ENCODE measurements at regions not wholly inside any gene's neighbourhood (a gene's known extent, or its start where the extent isn't known, plus 50 kb on each side); places are given as distances from the start of the nearest gene placed in this dataset.
"Not testable (repeated sequence)": the region's sequence is repeated elsewhere in the genome, so short reads cannot be mapped to it uniquely, and the experiment has no call there.

GRCh38 chr2:7673101-7673500 is 755.9 kb downstream of the RNF144A start:
- no peak for DNase-seq

GRCh38 chr2:7673853-7674252 is 756.6 kb downstream of the RNF144A start:
- peak in 1 of 3 donors; percentile 41 for DNase-seq

- DNase-seq: no peak
Observed at GRCh38 chr2:7674606-7675005, 757.4 kb downstream of the RNF144A start.

GRCh38 chr2:7676714-7677113 is 759.5 kb downstream of the RNF144A start:
- no peak for DNase-seq

GRCh38 chr2:7681881-7682461 is 764.8 kb downstream of the RNF144A start:
- no peak for DNase-seq

- DNase-seq: no peak
Observed at GRCh38 chr2:7683196-7683595, 766.0 kb downstream of the RNF144A start.

GRCh38 chr2:7683708-7684107 is 766.5 kb downstream of the RNF144A start:
- DNase-seq: no peak

- DNase-seq: peak in 1 of 3 donors; percentile 56
Observed at GRCh38 chr2:7685342-7686015, 768.3 kb downstream of the RNF144A start.

GRCh38 chr2:7686016-7686385 is 768.8 kb downstream of the RNF144A start:
- no peak for DNase-seq

GRCh38 chr2:7691961-7692656 is 774.9 kb downstream of the RNF144A start:
- peak in 1 of 3 donors; percentile 5 for DNase-seq

- peak in 1 of 3 donors; percentile 82 for DNase-seq
Observed at GRCh38 chr2:7692657-7693161, 775.5 kb downstream of the RNF144A start.

- DNase-seq: no peak
Observed at GRCh38 chr2:7693246-7694075, 776.2 kb downstream of the RNF144A start.

- DNase-seq: no peak
Observed at GRCh38 chr2:7694076-7694985, 777.1 kb downstream of the RNF144A start.

- not testable (repeated sequence) for DNase-seq
Observed at GRCh38 chr2:7696556-7696955, 779.3 kb downstream of the RNF144A start.

GRCh38 chr2:7697052-7697451 is 779.8 kb downstream of the RNF144A start:
- no peak for DNase-seq

GRCh38 chr2:7701791-7702190 is 784.6 kb downstream of the RNF144A start:
- no peak for DNase-seq

GRCh38 chr2:7703048-7703447 is 785.8 kb downstream of the RNF144A start:
- no peak for DNase-seq

GRCh38 chr2:7703543-7704144 is 786.4 kb downstream of the RNF144A start:
- DNase-seq: no peak

GRCh38 chr2:7704296-7704865 is 787.2 kb downstream of the RNF144A start:
- DNase-seq: no peak

- no peak for DNase-seq
Observed at GRCh38 chr2:7706791-7707190, 789.6 kb downstream of the RNF144A start.
